Kidney (tissue), 13 donors: ENCODE measurements at regions not wholly inside any gene's neighbourhood (a gene's known extent, or its start where the extent isn't known, plus 50 kb on each side); places are given as distances from the start of the nearest gene placed in this dataset.

Experiments used
- DNase-seq, 5 donors: peaks; one replicate each; pipeline ENCODE4 v3.0.0-alpha.2; 2013 to 2020
- FAIRE-seq: peaks from 2 replicates; lab custom pipeline; 2012; peaks lifted over from hg19 to GRCh38; lab: Jason Lieb, UNC
- H3K27ac ChIP-seq, 2 donors: one replicate each; pipeline ENCODE4 v1.7.0; 2013; ENCODE audit warnings: low read depth in 2 of 2, low read length in 2 of 2, inconsistent platforms in 1 of 2
- H3K27me3 ChIP-seq: one replicate; pipeline ENCODE4 v1.7.1; 2013; ENCODE audit warnings: low read length, inconsistent platforms; ENCODE audit not compliant: control insufficient read depth, insufficient read depth
- H3K36me3 ChIP-seq, 3 donors: one replicate each; pipeline versions ENCODE4 v1.7.0 to v1.7.1; 2013; ENCODE audit warnings: low read length in 3 of 3, control low read depth in 1 of 3, inconsistent platforms in 1 of 3; ENCODE audit not compliant: insufficient read depth in 3 of 3, control insufficient read depth in 2 of 3
- H3K4me1 ChIP-seq, 3 donors: one replicate each; pipeline versions ENCODE4 v1.7.0 to v1.7.1; 2013; ENCODE audit warnings: low read length in 3 of 3, inconsistent platforms in 1 of 3, low read depth in 1 of 3; ENCODE audit not compliant: control insufficient read depth in 2 of 3, insufficient read depth in 2 of 3
- H3K4me3 ChIP-seq, 3 donors: one replicate each; pipeline versions ENCODE4 v1.7.0 to v1.8.1; 2013; ENCODE audit warnings: low read length in 3 of 3, control low read depth in 1 of 3, inconsistent platforms in 1 of 3
- H3K9ac ChIP-seq, 3 donors: one replicate each; pipeline versions ENCODE4 v1.7.0 to v1.7.1; 2013; ENCODE audit warnings: low read length in 3 of 3, control low read depth in 1 of 3, inconsistent platforms in 1 of 3
- H3K9me3 ChIP-seq, 3 donors: one replicate each; pipeline versions ENCODE4 v1.7.0 to v1.7.1; 2013; ENCODE audit warnings: low read length in 3 of 3, control low read depth in 1 of 3, inconsistent platforms in 1 of 3; ENCODE audit not compliant: control insufficient read depth in 2 of 3, insufficient read depth in 1 of 3
- CTCF ChIP-seq: IDR thresholded peaks from 3 replicates; pipeline ENCODE4 v1.5.1; 2012; ENCODE audit warnings: mild to moderate bottlenecking, moderate library complexity, borderline replicate concordance; ENCODE audit not compliant: insufficient read depth; ENCODE audit errors: extremely low read depth
- intact Hi-C: fragments of 100-400 bp; cut with DNase I; formaldehyde crosslinking; loops from one replicate; pipeline ENCODE4 v1.11.1; 2022
- donor health status: control.
- donor health status: control.
- donor health status: control.
- donor health status: control.
- donor health status: control.
- donor health status: DM: yes; HTN: yes; CAD: no.
- donor health status: Normal renal cell carcinoma (clear cell type).

GRCh38 chrX:39929379-39930025 is 168.3 kb downstream of the BCOR start:
- FAIRE-seq: no peak
- no peak for TF ChIP-seq CTCF

GRCh38 chrX:39930786-39931528 is 166.8 kb downstream of the BCOR start:
- intact Hi-C loops: no loop called here
- FAIRE-seq: no peak
- TF ChIP-seq CTCF: no peak
- H3K9me3 ChIP-seq: no peaks in the 10 kb centered on the region
- H3K36me3 ChIP-seq: no peaks in the 10 kb centered on the region
- H3K4me3 ChIP-seq: no peak overlapping the region
- DNase-seq: peak in 2 of 5 donors; percentile 48 to 53
- H3K27me3 ChIP-seq: no peaks in the 10 kb centered on the region
- no peak overlapping the region for H3K9ac ChIP-seq
- H3K27ac ChIP-seq: peak overlapping the region in 1 of 2 donors; percentile 47
- no peaks in the 10 kb centered on the region for H3K4me1 ChIP-seq

More at GRCh38 chrX:39929379-39930025, 168.3 kb downstream of the BCOR start:
- Histone ChIP-seq H3K9me3 (no peaks in the 10 kb centered on the region), H3K9ac (no peak overlapping the region), H3K36me3 (no peaks in the 10 kb centered on the region), H3K4me3 (no peak overlapping the region), H3K27me3 (peaks cover 2% of the 10 kb centered on the region), H3K27ac (no peak overlapping the region), H3K4me1 (no peaks in the 10 kb centered on the region)
- intact Hi-C loops: no loop called here
- peak in 1 of 5 donors; percentile 21 for DNase-seq

- Histone ChIP-seq H3K36me3 (no peaks in the 10 kb centered on the region), H3K4me1 (no peaks in the 10 kb centered on the region), H3K27me3 (no peaks in the 10 kb centered on the region), H3K9ac (no peak overlapping the region), H3K9me3 (no peaks in the 10 kb centered on the region), H3K27ac (no peak overlapping the region), H3K4me3 (no peak overlapping the region)
- DNase-seq (peak in 2 of 5 donors; percentile 15 to 53), FAIRE-seq (peak; percentile 84)
- intact Hi-C loops: no loop called here
- TF ChIP-seq CTCF: no peak
These were observed 166.1 kb downstream of the BCOR start for GRCh38 chrX:39931529-39932282.
